ENCODE measurements at regions not wholly inside any gene's neighbourhood (a gene's known extent, or its start where the extent isn't known, plus 50 kb on each side); places are given as distances from the start of the nearest gene placed in this dataset.

DNA sequence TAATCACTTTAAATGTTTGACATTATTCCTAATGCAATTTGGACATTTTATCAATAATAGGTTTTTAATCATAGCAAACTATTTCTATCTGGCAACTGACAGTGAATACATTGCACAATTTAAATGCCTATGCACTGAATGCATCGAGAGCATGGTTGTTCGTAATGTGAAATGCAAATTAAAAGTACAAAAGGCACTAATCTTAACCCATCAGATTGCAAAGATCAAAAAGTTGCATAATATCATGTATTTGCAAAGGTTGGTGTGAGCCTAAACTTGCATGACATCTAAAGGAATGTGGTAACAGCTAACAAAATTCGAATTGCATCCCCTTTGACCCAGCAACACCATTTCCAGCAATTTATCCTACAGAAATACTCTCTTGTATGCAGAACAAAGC lies 469.9 kb upstream of the IRAK1BP1 start:
- Histone ChIP-seq H3K9ac (ENCODE audit: low read depth, low read length) (no peak overlapping the region), H2BK20ac (ENCODE audit: low read depth, low read length) (no peak overlapping the region), H2BK15ac (ENCODE audit: low read depth, low read length) (no peak overlapping the region), H4K8ac (ENCODE audit: low read depth in 2 of 2, low read length in 2 of 2) (no peak overlapping the region), H3K9me3 (ENCODE audit: control insufficient read depth, insufficient read depth, low read length) (no peaks in the 10 kb centered on the region), H2AK9ac (replicated peaks; ENCODE audit: low read depth, low read length, poor library complexity) (no peak overlapping the region), H2AFZ (replicated peaks; ENCODE audit: low read length, poor library complexity) (no peak overlapping the region), H3K9me1 (ENCODE audit: insufficient read depth, low read length) (no peaks in the 10 kb centered on the region), H3K4ac (ENCODE audit: low read depth, low read length) (no peak overlapping the region), H3K18ac (ENCODE audit: low read depth, low read length) (no peak overlapping the region), H3K79me1 (ENCODE audit: low read depth in 1 of 2, low read length in 2 of 2) (no peaks in the 10 kb centered on the region), H3K14ac (replicated peaks; ENCODE audit: low read depth, low read length) (no peak overlapping the region), H3K27ac (ENCODE audit: insufficient read depth, low read length) (no peak overlapping the region), H2BK120ac (ENCODE audit: low read depth, low read length) (no peak overlapping the region), H4K91ac (ENCODE audit: insufficient read depth, low read depth, low read length) (no peak overlapping the region), H3K23ac (ENCODE audit: low read depth, low read length) (no peak overlapping the region), H3K36me3 (ENCODE audit: control insufficient read depth, insufficient read depth, low read length) (no peaks in the 10 kb centered on the region), H2AK5ac (ENCODE audit: low read depth, low read length) (no peak overlapping the region), H4K20me1 (ENCODE audit: insufficient read depth, low read length) (no peaks in the 10 kb centered on the region), H3K56ac (ENCODE audit: extremely low read depth, insufficient read depth, low read length) (no peak overlapping the region), H2BK5ac (ENCODE audit: low read depth, low read length, poor library complexity, severe bottlenecking) (no peak overlapping the region), H3K4me1 (ENCODE audit: control insufficient read depth, insufficient read depth, low read length) (no peaks in the 10 kb centered on the region), H3K4me3 (ENCODE audit: insufficient read depth, low read depth, low read length) (no peak overlapping the region), H3K27me3 (ENCODE audit: control insufficient read depth, insufficient read depth, low read length) (no peaks in the 10 kb centered on the region), H3K4me2 (ENCODE audit: low read depth, low read length) (no peak overlapping the region), H4K5ac (ENCODE audit: low read depth, low read length) (no peak overlapping the region)
- ChIA-PET CTCF (no interaction called here), POLR2A (ENCODE audit: unreplicated experiment) (no interaction called here)
- WGBS, 2 experiments (ENCODE audit: extremely low coverage in 2 of 2, insufficient read length in 1 of 2), result no CpG with 5 or more reads among the region's 3 CpGs
- ATAC-seq (ENCODE audit: low read depth) (no peak), DNase-seq (no peak)
- intact Hi-C loops (cut with micrococcal nuclease) (no loop called here), dilution Hi-C loops (cut with HindIII; ENCODE audit: low sequenced_read_pairs, unreplicated experiment) (no loop called here), in situ Hi-C loops (cut with MboI; ENCODE audit: low sequenced_read_pairs) (no loop called here)
- peak; percentile 58; the same call in 1 of the 2 replicates for TF ChIP-seq CEBPB (IDR thresholded peaks at IDR 0.05; ENCODE audit: low read depth, low read length)
- TF ChIP-seq BHLHE40 (IDR thresholded peaks at IDR 0.05; ENCODE audit: low read depth, low read length), result no peak
- no peak for TF ChIP-seq RFX5 (IDR thresholded peaks at IDR 0.05; ENCODE audit: low read depth, low read length)
- BruUV-seq (replicated peaks), result no TSS peak

Data from IMR-90 (cell line).